Brain microvascular endothelial cell (primary cell): ENCODE measurements at regions not wholly inside any gene's neighbourhood (a gene's known extent, or its start where the extent isn't known, plus 50 kb on each side); places are given as distances from the start of the nearest gene placed in this dataset.

Experiments used
- DNase-seq: peaks from one replicate; pipeline ENCODE4 v3.0.0-alpha.2; 2020
- H3K27ac ChIP-seq: fragments of 250-450 bp; sonication (Bioruptor Pico); 2 replicates; pipeline ENCODE4 v1.5.1; 2020; ENCODE audit warnings: mild to moderate bottlenecking, moderate library complexity
- H3K27me3 ChIP-seq: fragments of 250-450 bp; sonication (Bioruptor Pico); replicated peaks from 2 replicates; pipeline ENCODE4 v1.5.1; 2020; ENCODE audit warnings: mild to moderate bottlenecking
- H3K36me3 ChIP-seq: fragments of 250-450 bp; sonication (Bioruptor Pico); replicated peaks from 2 replicates; pipeline ENCODE4 v1.5.1; 2020; ENCODE audit warnings: mild to moderate bottlenecking
- H3K4me3 ChIP-seq: 2 replicates; pipeline ENCODE4 v1.5.1; 2011; ENCODE audit warnings: low read depth, mild to moderate bottlenecking, control low read depth, low read length, moderate library complexity
- CTCF ChIP-seq: IDR thresholded peaks from 2 replicates; pipeline ENCODE4 v1.5.1; 2011; ENCODE audit warnings: low read depth, mild to moderate bottlenecking, moderate library complexity, low read length, control low read depth, inconsistent platforms; ENCODE audit errors: missing control alignments
- in situ Hi-C: cut with HindIII; loops from 2 replicates; pipeline ENCODE4 v1.10.0; 2017; ENCODE audit warnings: low sequenced_read_pairs, low pct_ligation_motif_present

GRCh38 chr1:94314222-94314858 is 77.0 kb upstream of the ARHGAP29 start:
- DNase-seq, result no peak
- no peaks in the 10 kb centered on the region for H3K27me3 ChIP-seq
- no peak overlapping the region for H3K27ac ChIP-seq
- in situ Hi-C loops, result no loop called here
- H3K4me3 ChIP-seq, result no peak overlapping the region
- H3K36me3 ChIP-seq, result no peaks in the 10 kb centered on the region
- TF ChIP-seq CTCF, result no peak

- no peak for TF ChIP-seq CTCF
- no peaks in the 10 kb centered on the region for H3K36me3 ChIP-seq
- in situ Hi-C loops, result no loop called here
- no peak for DNase-seq
- no peaks in the 10 kb centered on the region for H3K27me3 ChIP-seq
- H3K4me3 ChIP-seq, result no peak overlapping the region
- H3K27ac ChIP-seq, result no peak overlapping the region
These were observed 73.3 kb upstream of the ARHGAP29 start for GRCh38 chr1:94310570-94311270.

GRCh38 chr1:94309829-94310569 is 72.6 kb upstream of the ARHGAP29 start:
- DNase-seq, result no peak
- no peak for TF ChIP-seq CTCF
- Histone ChIP-seq H3K4me3 (no peak overlapping the region), H3K27ac (no peak overlapping the region), H3K27me3 (no peaks in the 10 kb centered on the region), H3K36me3 (no peaks in the 10 kb centered on the region)
- in situ Hi-C loops, result no loop called here

GRCh38 chr1:94309216-94309615 is 71.8 kb upstream of the ARHGAP29 start:
- no peak for TF ChIP-seq CTCF
- in situ Hi-C loops, result no loop called here
- DNase-seq, result no peak
- Histone ChIP-seq H3K4me3 (no peak overlapping the region), H3K36me3 (no peaks in the 10 kb centered on the region), H3K27ac (no peak overlapping the region), H3K27me3 (no peaks in the 10 kb centered on the region)

- Histone ChIP-seq H3K36me3 (no peaks in the 10 kb centered on the region), H3K27me3 (no peaks in the 10 kb centered on the region), H3K27ac (no peak overlapping the region), H3K4me3 (no peak overlapping the region)
- DNase-seq, result no peak
- no peak for TF ChIP-seq CTCF
- in situ Hi-C loops, result no loop called here
These were observed 69.1 kb upstream of the ARHGAP29 start for GRCh38 chr1:94306521-94306920.
